Amniotic stem cell (primary cell): ENCODE measurements at regions not wholly inside any gene's neighbourhood (a gene's known extent, or its start where the extent isn't known, plus 50 kb on each side); places are given as distances from the start of the nearest gene placed in this dataset.
A peak's percentile ranks its signal among the peaks of the same experiment; 100 is the strongest.

Source experiments
- DNase-seq: peaks from one replicate; lab custom pipeline; 2025; lab: John Stamatoyannopoulos, UW

DNA sequence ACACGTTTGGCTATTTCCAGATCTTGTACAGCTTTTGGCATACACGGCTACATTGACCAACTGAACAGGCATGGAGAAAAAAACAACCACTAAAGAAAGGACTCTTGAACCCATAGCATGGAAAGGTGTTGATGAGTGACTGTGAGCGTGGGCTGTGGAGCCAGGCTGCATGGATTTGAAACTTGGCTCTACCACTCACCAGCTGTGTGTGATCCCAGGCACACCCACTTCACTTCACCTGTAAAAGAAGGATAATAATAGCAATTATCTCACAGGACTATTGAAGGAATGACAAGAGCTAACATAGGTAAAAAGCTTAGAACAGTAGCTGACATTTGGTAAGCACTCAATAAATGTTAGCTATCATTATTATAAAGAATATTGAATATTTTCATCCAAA, 301.7 kb upstream of the CPEB2 start:
- DNase-seq = no peak

DNA sequence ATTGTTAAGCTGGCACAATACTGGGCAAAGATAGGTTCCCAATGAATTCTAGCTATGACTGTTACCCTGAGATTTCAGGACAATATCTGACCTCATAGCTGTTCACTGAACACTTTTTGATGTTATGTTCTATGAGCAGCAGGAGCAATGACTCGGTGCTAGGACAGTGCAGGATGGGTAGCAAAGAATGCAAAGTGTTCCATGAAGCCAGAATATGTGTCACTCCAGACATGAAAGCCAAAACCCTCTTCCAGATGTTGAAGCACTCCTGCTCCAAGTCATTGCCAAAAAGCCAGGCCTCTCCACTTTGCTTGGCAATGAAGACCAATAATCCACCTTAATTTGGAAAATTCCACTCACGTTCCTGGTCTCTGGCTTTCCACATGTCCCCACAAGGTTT, 300.9 kb upstream of the CPEB2 start:
- DNase-seq = no peak

DNA sequence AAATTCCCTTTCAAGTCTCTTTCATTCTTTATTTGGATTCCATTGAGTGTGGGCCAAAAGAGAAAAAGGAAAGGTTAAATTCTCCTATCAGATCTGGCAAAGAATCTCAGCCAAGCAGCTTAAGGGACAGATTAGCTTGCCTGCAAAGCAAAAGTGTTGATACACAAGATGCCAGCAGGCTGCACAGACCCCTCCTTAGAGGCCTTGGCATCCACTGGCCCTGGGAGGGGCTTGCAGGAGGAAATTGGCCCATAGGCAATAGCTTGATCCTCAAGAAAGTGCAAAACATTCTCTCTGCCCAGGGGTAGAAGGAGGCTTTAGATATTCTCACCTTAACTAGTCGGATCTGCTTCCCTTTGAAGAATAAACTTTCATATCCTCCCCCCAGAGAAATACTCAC, 300.4 kb upstream of the CPEB2 start:
- no peak for DNase-seq

DNA sequence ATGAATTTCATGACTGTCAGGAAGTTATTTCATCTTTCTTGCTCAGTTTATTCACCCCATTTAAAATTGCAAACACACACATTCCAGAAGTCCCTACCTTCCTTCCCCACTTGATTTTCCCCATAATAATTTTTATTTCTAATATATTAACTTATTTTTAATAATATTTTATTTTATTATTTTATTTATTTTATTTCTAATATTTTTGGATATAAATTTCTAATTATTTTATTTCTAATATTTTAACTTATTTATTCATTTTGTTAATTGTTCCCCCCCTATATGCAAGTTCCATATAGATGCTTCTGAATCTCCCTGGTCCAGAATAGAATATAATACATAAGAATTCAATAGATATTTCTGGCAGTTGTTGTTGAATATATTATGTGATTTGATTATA, 293.7 kb upstream of the CPEB2 start:
- no peak for DNase-seq

DNA sequence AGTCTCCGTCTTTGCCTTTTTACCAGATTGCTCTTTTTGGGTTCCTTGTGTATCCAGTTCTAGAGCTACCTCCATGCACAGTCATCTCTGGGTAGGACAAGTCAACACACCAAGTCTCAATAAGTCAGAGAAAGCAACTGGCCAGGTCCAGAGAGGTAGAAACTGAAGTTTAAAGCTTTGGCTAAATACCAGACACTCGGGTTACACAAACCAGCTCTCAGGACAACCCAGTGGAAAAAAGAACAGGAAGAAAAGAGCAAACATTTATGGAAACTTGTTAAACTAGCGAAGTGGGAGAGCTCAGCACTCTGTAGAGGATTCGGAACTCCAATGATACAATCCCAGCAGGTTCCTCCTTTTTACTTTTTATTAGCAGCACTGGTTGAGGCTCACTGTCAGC, 291.0 kb upstream of the CPEB2 start:
- DNase-seq = no peak

DNA sequence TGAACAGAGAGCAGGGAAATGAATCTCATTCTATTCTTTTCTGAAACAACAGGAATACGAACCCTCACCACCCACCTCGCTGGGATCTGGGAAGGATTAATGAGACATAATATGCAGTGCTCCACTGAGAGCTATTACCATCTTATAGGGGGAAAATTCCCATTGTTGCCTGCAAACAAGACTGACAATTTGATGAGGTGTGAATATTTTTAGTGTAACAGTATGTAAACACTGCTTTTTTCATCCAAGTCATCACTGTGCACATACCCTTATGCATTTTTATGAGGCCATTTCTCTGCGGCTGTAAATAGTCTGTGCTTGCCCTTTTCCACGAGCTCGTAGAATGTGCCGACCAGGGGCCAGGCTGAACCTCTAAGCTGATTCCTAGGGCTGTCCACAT, 285.6 kb upstream of the CPEB2 start:
- DNase-seq = no peak

DNA sequence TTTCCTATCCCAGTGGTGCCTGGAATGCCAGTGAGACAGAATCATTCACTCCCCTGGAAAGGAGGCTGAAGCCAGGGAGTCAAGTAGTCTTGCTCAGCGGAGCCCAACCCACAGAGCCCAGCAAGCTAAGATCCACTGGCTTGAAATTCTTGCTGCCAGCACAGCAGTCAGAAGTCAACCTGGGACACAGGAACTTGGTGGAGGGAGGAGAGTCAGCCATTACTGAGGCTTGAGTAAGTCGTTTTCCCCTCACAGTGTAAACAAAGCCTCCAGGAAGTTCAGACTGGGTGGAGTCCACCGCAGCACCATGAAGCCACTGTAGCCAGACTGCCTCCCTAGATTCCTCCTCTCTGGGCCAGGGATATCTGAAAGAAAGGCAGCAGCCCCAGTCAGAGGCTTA, 283.2 kb upstream of the CPEB2 start:
- DNase-seq = no peak

DNA sequence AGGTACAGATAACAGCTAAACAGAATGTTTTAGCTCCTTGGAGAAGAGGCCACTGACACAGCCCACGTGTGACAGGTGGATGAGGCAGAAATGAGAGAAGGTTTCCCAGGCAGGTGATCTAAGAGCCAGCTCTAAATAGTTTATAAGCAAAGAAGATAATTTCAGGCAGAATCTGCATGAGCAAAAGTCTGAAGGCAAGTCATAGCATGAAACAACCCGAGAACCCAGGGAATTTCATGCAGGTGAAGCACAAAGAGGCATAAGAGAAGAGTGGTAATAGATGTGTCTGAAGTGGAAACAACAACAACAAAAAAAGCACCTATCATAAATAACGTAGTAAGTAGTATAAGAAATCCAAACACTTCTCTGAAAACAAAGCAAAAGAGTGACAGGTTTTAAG, 275.8 kb upstream of the CPEB2 start:
- no peak for DNase-seq

DNA sequence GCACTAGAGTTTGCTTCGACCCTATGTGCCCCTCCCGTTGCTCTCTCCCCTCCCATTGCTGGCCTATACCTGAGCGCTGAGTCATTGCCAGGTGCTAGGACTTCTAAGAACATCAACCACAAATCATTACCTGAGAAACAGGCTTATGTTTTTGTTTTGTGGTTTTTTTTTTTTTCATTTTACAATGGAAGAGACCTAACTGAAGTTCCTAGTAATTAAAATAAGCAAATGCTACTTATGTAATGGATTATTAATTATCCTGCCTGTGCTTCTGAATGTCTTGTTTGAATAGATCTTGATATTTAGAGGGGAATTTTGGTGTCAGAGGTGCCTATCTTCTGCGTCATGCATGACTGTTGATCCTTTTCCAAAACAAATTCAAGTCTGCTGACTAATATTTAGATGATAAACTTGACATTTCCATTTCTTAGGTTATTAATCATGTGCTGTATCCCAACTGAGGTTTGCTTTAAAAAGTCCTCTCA, 275.4 kb upstream of the CPEB2 start:
- DNase-seq = peak; percentile 43

DNA sequence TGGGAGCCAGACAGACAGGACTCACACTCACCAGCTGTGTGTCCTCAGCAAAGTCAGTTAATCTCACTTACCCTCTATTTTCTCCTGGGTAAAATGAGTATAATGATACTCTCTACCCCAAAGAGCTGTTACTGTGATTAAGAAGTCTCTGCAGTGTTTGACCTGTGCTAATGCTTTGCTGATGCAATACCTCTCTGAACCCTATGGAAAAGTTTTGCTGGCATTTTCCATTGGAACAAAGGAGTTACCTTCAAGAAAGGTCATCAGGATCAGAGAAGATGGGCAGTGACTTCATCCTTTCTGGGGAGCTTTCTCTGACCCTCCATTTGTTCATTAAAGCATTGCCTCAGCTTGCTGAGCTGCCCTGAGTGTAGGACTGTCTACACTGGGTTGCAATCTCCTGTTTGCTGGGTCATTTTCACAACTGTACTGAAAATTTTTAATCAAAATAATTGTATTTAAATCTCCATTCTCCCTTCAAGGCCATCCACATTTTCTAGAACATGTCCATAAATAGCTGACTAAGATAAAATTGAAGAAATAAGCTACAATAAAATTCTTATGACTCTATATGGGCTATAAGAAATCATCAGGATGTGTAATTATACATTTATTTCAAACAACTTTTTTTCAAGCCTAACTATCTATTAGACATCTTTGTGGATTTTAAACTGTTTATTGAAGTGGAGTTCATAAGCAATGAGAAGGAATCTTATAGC, 272.8 kb upstream of the CPEB2 start:
- no peak for DNase-seq

DNA sequence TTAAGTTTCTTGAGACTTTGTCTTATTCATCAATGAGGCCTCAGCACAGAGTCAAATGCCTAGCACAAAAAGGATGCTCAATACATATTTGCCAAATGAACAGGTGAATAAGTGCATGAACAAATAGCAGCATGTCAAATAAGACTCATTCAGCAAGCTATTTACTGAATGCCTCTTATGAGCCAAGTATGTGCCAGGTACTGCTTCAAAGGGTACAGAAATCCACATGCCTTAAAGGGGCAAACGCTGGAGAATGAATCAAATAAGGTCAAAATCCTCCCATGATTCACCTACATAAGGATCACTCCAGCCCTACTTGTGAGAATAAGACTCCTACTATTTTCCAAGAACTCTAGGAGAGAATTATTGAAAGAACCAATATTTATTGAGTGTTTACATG, 260.2 kb upstream of the CPEB2 start:
- DNase-seq = no peak

DNA sequence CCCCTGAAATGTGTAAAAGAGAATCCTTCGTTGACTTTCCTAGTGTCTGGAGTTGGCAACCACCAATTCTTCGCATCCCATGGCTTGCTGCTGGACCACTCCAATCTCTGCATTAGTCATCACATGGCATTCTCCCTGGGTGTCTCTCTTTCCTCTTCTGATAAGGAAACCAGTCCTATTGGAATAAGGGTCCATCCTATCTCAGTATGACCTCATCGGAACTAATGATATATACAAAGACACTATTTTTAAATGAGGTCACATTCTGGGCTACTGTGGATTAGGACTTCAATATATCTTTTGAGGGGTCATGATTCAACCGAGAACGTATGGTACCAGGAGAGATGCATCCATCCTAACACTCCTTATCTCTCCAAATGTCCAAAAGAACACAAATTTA, 259.1 kb upstream of the CPEB2 start:
- no peak for DNase-seq

DNA sequence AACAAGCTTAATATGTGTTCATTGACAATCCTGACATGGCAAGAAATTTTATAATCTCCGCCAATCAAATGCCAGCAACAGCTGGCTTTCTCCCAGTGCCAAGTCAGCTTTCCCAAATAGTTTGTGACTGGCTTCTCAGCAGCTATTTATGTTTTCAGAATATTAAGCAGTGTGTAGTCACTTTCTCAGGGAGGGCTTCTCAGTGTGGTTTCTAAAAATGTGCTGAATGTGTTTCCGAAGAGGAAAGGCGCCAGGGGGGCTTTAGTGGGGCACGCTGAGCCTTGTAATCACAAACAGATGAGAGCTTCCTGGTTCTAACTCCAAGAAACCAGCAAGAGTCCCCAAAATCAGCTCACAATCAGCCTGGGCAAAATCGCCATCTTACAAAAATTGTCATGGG, 258.7 kb upstream of the CPEB2 start:
- DNase-seq = no peak

DNA sequence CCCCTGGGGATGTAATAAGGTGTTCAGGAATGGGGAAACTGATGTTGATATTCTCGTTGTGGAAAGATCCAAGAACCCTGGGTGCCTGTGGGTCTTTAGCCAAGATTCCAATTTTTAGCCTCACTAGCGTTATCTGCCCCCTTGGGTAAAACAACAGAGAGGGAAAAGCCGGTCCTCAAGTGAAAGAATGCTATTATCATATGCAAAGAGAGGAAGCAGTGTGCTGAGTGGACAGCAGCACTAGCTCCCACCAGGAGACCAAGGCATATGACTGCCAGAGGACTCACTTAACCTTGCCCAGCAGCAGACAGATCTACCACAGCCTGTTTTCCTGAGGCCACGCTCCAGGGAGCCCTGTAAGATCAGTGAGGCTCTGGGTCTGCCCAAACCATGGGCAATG, 257.9 kb upstream of the CPEB2 start:
- DNase-seq = no peak

DNA sequence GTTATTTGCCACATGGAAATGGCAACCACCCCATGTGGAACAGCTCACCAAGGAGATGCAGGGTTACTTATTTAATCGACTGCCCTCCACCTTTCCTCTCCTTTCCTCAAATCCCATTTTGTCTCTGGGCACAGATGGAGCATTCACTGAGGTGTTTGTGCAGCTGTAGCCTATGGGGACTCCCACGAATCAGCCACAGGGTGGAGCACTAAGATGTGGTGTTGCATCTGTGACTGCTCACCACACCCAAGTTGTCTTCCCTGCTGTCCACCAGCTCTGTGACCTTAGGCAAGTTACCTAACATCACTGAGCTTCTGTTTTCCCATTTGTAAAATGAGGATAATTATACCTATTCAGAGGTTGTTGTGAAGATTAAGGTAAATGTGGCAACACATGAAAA, 252.4 kb upstream of the CPEB2 start:
- DNase-seq = no peak

DNA sequence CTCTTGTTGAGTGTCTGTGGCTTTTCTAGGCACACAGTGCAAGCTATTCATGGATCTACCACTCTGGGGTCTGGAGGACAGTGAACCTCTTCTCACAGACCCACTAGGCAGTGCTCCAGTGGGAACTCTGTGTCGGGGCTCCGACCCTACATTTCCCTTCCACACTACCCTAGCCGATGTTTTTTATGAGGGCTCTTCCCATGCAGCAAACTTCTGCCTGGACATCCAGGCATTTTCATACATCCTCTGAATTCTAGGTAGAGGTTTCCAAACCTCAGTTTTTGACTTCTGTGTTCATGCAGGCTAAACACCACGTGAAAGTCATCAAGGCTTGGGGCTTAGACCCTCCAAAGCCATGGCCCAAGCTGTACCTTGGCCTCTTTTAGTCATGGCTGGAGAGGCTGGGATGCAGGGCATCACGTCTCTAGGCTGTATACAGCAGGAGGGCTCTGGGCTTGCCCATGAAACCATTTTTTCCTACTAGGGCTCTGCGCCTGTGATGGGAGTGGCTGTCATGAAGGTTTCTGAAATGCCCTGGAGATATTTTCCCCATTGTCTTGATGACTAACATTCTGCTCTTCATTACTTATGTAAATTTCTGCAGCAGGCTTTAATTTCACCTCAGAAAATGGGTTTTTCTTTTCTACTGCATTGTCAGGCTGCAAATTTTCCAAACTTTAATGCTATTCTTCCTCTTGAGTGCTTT, 249.8 kb upstream of the CPEB2 start:
- no peak for DNase-seq

DNA sequence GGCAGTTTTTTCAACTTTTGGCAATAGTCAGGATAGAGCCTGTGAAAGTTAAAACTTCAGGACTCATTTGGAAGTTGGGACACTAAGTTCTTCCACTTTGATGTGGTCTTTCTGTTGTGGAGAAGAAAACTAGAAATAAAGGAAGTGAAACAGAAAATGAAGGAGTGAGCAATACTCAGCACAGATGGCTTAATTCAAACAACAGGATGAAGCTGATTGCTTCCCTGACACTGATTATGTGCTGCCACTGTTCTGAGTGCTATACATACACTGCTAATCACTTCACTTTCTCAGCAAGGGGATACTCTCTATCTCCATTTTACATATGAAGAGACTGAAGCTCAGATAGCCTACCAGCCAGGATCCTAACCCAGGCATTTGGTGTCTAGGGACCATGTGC, 235.1 kb upstream of the CPEB2 start:
- DNase-seq = no peak

DNA sequence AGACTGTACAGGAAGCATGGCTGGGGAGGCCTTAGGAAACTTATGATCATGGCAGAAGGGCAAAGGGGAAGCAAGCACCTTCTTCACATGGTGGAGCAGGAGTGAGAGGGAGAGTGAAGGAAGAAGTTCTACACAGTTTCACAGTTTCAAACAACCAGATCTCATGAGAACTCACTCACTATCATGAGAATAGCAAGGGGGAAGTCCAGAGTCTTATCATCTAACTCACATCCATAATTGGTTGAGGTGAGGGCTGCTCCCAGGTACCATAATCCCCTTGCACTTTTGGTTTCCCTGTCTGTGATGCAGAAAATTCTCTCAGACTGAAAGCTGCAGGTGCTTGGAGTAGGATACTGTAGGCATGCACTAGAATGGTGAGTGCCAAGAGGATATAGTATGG, 233.8 kb upstream of the CPEB2 start:
- DNase-seq = no peak

DNA sequence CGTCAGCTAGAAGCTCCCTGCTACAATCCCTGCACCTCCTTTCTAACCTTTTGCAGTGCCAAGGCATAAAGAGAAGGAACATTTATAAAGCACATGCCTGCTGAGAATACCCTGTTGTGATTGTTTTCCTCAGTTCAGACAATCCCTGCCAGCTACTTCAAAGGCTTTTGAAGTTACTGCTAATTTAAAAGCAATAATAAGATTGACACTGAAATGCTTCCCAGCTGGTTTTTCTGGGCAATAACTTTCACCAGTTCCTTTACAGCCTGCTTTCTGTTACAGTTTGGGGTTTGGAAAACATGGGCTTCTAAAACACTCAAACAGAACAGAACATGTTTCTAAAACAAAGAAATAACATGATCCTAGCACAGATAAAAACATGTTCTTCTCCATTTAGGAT, 232.3 kb upstream of the CPEB2 start:
- DNase-seq = no peak

DNA sequence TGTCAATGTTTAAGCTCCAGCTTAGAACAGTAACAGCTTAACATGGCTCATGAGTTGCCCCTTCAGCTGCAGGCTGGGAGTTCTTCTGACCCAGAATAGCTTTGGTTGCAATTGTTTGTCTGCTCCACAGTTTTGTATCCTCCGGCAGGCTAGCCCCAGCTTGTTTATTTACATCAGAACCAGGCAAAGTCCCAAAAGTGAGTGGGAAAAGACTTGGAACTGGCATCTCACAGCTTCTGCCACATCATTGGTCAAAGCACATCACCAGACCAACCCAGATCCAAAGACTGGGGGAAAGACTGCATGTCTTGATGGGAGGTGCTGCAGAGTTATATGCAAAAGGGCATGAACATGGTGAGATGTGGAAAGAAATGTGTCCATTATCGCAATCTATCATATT, 231.2 kb upstream of the CPEB2 start:
- DNase-seq = no peak

DNA sequence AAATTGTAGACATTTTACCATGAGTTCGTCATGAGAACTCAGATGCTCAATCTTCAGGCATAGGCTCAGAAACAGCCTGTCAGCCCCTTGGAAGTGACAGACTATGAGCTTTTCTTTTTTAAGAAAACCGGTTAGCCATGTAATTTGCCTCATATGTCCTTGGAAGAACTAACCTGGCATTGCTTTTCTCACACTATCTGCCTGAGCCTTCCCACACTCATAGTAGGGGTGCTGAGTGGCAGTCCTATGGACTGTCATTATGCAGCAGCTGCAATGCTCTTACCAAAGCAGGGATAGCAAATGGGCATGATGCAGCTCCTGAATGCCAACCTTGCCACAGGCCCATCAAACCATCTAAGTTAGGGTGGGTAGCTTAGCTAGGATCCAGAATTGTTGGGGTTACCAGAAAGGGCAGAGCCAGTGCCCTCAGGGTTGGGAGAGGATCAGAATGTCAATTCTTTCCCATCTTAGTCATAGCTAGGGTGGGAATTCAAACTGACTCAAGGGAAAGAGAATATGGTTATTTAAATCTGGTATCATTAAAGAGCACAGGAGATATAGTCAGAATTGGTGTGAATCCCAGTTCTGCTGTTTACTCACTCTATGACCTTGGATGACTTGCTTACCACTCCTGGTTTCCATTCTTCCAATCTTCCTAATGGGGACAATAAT, 230.6 kb upstream of the CPEB2 start:
- DNase-seq = no peak

DNA sequence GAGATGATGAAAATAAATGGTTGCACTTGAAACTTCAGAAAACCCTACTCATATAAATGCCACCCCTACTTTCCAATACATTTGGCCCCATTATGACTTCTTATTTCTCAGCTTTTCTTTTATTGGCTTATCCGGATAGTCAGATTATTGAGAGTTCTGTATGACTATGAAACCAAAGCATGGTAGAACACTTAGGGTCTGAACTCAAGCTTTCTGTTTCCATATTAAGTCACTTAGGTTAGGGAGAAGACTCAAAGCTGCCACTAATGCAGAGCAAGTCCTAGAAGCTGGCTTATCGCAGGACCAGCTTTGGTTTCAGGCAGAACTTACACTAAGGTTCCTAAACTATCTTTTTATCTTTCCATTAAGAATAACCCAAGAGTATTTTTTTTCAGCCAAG, 229.9 kb upstream of the CPEB2 start:
- DNase-seq = no peak
